NCI-H128 (cell line): ENCODE measurements at regions not wholly inside any gene's neighbourhood (a gene's known extent, or its start where the extent isn't known, plus 50 kb on each side); places are given as distances from the start of the nearest gene placed in this dataset.

ENCODE experiments used
- DNase-seq: peaks from one replicate; lab custom pipeline; 2025; ENCODE audit not compliant: unreplicated experiment; lab: John Stamatoyannopoulos, UW

GRCh38 chr2:66691031-66691965 is 256.4 kb downstream of the MEIS1 start:
- no peak for DNase-seq

- DNase-seq, result no peak
These were observed 257.7 kb downstream of the MEIS1 start for GRCh38 chr2:66692521-66693054.

GRCh38 chr2:66693076-66693965 is 258.4 kb downstream of the MEIS1 start:
- DNase-seq, result no peak

- DNase-seq, result no peak
These were observed 259.3 kb downstream of the MEIS1 start for GRCh38 chr2:66694087-66694860.

- no peak for DNase-seq
These were observed 260.4 kb downstream of the MEIS1 start for GRCh38 chr2:66695226-66695735.

GRCh38 chr2:66696374-66696773 is 261.4 kb downstream of the MEIS1 start:
- DNase-seq, result no peak

GRCh38 chr2:66696886-66697285 is 262.0 kb downstream of the MEIS1 start:
- no peak for DNase-seq

GRCh38 chr2:66697366-66697765 is 262.4 kb downstream of the MEIS1 start:
- DNase-seq, result no peak

- no peak for DNase-seq
These were observed 263.2 kb downstream of the MEIS1 start for GRCh38 chr2:66698091-66698490.

- DNase-seq, result no peak
These were observed 263.8 kb downstream of the MEIS1 start for GRCh38 chr2:66698576-66699239.

- no peak for DNase-seq
These were observed 264.5 kb downstream of the MEIS1 start for GRCh38 chr2:66699416-66699792.

GRCh38 chr2:66699793-66700676 is 265.1 kb downstream of the MEIS1 start:
- DNase-seq, result no peak

- DNase-seq, result no peak
These were observed 265.7 kb downstream of the MEIS1 start for GRCh38 chr2:66700677-66701066.

- no peak for DNase-seq
These were observed 266.3 kb downstream of the MEIS1 start for GRCh38 chr2:66701251-66701650.

GRCh38 chr2:66701656-66702055 is 266.7 kb downstream of the MEIS1 start:
- DNase-seq, result no peak

- DNase-seq, result no peak
These were observed 267.4 kb downstream of the MEIS1 start for GRCh38 chr2:66702301-66702700.

GRCh38 chr2:66704786-66705185 is 269.9 kb downstream of the MEIS1 start:
- DNase-seq, result no peak

- DNase-seq, result no peak
These were observed 279.7 kb downstream of the MEIS1 start for GRCh38 chr2:66714610-66715009.

GRCh38 chr2:66717218-66717905 is 282.4 kb downstream of the MEIS1 start:
- DNase-seq, result no peak
